ENCODE measurements at regions not wholly inside any gene's neighbourhood (a gene's known extent, or its start where the extent isn't known, plus 50 kb on each side); places are given as distances from the start of the nearest gene placed in this dataset.
A peak's percentile ranks its signal among the peaks of the same experiment; 100 is the strongest.
"Not testable (repeated sequence)": the region's sequence is repeated elsewhere in the genome, so short reads cannot be mapped to it uniquely, and the experiment has no call there.

DNA sequence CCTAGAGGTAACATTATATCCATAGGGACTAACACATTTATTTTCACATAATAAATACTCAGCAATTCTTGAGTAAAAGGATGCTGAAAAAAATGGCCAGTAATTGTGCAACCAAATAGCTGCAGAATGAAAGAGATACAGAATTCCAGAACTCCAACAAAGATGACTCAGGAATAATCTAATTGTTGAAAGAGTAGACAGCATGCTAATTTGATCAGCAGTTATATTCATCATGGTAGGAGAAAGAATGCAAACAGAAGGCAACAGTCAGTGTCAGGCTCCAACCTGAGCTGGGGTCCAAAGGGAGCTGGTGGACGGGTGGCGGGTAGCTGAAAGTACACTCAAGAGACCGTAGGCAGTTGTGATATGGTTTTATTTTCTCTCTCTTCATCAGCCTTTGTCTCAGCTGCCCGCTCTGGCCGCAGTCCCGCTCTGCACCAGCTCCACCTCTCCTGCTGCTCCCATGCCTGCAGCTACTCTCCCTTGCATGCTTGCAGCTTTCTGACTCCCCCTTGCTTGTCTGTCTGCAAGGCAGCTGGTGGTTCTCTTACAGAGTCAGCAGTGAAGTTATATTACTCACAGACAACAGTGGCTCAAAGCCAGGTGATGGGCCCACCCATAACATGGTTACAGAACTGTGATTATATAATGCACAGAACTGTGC, 1150.1 kb downstream of the STIM2 start:
- ATAC-seq (ENCODE audit: low FRiP score in 2 of 2): no peak
- H3K27ac ChIP-seq: no peak overlapping the region
- H3K36me3 ChIP-seq: no peaks in the 10 kb centered on the region
- peak in 1 of 2 donors; percentile 41 for DNase-seq
- no peaks in the 10 kb centered on the region for H3K4me1 ChIP-seq
- H3K4me3 ChIP-seq: no peak overlapping the region
- H3K9me3 ChIP-seq: peaks cover 0 to 5% (median 0%) of the 10 kb centered on the region in 4 donors
- TF ChIP-seq, protein P1, sequence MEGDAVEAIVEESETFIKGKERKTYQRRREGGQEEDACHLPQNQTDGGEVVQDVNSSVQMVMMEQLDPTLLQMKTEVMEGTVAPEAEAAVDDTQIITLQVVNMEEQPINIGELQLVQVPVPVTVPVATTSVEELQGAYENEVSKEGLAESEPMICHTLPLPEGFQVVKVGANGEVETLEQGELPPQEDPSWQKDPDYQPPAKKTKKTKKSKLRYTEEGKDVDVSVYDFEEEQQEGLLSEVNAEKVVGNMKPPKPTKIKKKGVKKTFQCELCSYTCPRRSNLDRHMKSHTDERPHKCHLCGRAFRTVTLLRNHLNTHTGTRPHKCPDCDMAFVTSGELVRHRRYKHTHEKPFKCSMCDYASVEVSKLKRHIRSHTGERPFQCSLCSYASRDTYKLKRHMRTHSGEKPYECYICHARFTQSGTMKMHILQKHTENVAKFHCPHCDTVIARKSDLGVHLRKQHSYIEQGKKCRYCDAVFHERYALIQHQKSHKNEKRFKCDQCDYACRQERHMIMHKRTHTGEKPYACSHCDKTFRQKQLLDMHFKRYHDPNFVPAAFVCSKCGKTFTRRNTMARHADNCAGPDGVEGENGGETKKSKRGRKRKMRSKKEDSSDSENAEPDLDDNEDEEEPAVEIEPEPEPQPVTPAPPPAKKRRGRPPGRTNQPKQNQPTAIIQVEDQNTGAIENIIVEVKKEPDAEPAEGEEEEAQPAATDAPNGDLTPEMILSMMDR (IDR thresholded peaks at IDR 0.05): no peak
- TF ChIP-seq EP300 (IDR thresholded peaks at IDR 0.05): no peak
- no peak for TF ChIP-seq POLR2A (IDR thresholded peaks at IDR 0.05)
- no peak for TF ChIP-seq POLR2AphosphoS5 (IDR thresholded peaks at IDR 0.05)
- 85 to 89% methylated on average over 6 of the region's 6 CpGs for WGBS, 2 donors
- H3K27me3 ChIP-seq: no peaks in the 10 kb centered on the region

DNA sequence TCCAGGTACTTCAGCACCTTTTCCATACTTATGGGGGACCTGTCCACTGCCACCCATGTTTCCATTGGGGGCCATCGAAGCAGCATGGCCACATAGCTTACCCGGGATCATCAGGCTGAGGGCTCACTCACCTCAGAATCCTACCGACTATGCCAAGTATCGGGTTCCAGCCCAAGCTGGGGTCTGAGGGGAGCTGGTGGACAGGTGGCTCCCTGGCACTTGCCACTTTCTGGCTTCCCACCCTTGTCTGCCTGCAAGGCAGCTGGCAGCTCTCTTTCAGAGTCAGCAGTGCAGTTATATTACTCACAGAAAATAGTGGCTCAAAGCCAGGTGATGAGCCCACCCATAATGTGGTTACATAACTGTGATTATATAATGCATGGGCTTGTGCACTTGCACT, 1153.8 kb downstream of the STIM2 start:
- peak in 1 of 2 donors; percentile 11 for ATAC-seq (ENCODE audit: low FRiP score in 2 of 2)
- Histone ChIP-seq H3K27ac (no peak overlapping the region), H3K27me3 (no peaks in the 10 kb centered on the region), H3K4me1 (no peaks in the 10 kb centered on the region), H3K4me3 (no peak overlapping the region), H3K9me3 (peaks cover 0 to 5% (median 0%) of the 10 kb centered on the region in 4 donors), H3K36me3 (no peaks in the 10 kb centered on the region)
- TF ChIP-seq POLR2AphosphoS5 (IDR thresholded peaks at IDR 0.05) (no peak), POLR2A (IDR thresholded peaks at IDR 0.05) (no peak), EP300 (IDR thresholded peaks at IDR 0.05) (no peak)
- TF ChIP-seq, protein P1 (IDR thresholded peaks at IDR 0.05): no peak
- no peak for DNase-seq
- WGBS, 2 donors: 73 to 94% methylated on average over 2 to 4 of the region's 4 CpGs

DNA sequence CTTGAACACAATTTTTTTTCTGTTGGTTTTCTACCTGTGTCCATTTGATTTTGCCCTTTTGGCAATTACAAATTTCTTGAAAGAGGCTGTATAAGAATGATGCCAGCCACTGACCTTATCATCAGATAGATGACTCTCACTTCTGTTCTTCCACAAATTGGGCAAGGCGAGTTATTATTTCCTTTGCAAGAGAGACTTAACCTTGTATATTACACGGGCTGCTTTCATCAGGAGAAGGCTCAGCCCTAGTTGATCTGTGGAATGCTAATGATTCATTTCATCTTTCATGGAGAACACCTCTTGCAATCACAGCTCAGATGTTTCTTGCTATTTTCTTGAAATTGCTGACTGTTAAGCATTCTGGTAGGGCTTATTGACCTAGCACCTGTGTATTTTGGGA, 1155.4 kb downstream of the STIM2 start:
- H3K27ac ChIP-seq: no peak overlapping the region
- ATAC-seq (ENCODE audit: low FRiP score in 2 of 2) (no peak), DNase-seq (no peak)
- peaks cover 0 to 5% (median 0%) of the 10 kb centered on the region in 4 donors for H3K9me3 ChIP-seq
- no peaks in the 10 kb centered on the region for H3K4me1 ChIP-seq
- H3K4me3 ChIP-seq: no peak overlapping the region
- H3K36me3 ChIP-seq: no peaks in the 10 kb centered on the region
- no peak for TF ChIP-seq POLR2AphosphoS5 (IDR thresholded peaks at IDR 0.05)
- TF ChIP-seq, protein P1 (IDR thresholded peaks at IDR 0.05): no peak
- TF ChIP-seq EP300 (IDR thresholded peaks at IDR 0.05): no peak
- TF ChIP-seq POLR2A (IDR thresholded peaks at IDR 0.05): no peak
- 48 to 65% methylated on average over 2 of the region's 2 CpGs for WGBS, 2 donors
- H3K27me3 ChIP-seq: no peaks in the 10 kb centered on the region

DNA sequence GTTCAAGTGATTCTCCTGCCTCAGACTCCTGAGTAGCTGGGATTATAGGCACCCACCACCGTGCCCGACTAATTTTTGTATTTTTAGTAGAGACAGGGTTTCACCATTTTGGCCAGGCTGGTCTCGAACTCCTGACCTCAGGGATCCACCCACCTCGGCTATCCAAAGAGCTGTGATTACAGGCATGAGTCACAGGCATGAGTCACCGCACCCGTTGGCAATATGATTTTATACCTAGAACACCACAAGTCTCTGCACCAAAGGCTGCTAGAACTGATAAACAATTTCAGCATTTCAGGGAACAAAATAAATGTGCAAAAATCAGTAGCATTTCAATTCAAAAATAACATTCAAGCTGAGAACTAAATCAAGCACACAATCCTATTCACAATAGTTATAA, 1177.6 kb downstream of the STIM2 start:
- H3K27ac ChIP-seq; H3K9me3 ChIP-seq; ATAC-seq (ENCODE audit: low FRiP score in 2 of 2); H3K4me1 ChIP-seq; H3K27me3 ChIP-seq; H3K4me3 ChIP-seq; H3K36me3 ChIP-seq; DNase-seq: not testable (repeated sequence)
- 58 to 83% methylated on average over 6 of the region's 6 CpGs for whole genome bisulfite sequencing, 2 donors

DNA sequence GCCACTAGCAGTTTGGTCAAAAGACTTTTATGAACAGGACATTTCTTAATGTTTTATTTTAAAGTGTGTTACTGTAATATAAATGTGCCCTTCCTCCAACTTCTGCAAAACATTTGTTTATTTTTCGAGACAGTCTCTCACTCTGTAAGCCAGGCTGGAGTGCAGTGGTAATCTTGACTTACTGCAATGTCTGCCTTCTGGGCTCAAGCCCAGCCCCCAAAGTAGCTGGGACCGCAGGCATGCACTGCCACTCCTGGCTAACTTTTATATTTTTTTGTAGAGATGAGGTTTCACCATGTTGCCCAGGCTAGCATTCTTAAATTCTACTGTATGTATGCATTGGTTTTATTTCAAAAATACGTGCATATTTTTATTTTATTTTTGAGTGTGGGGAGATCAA, 1201.9 kb downstream of the STIM2 start:
- TF ChIP-seq EP300 (IDR thresholded peaks at IDR 0.05) (no peak), POLR2AphosphoS5 (IDR thresholded peaks at IDR 0.05) (no peak), POLR2A (IDR thresholded peaks at IDR 0.05) (no peak)
- TF ChIP-seq, protein P1 (IDR thresholded peaks at IDR 0.05): no peak
- ATAC-seq (ENCODE audit: low FRiP score in 2 of 2) (no peak), DNase-seq (no peak)
- no peaks in the 10 kb centered on the region for H3K9me3 ChIP-seq
- H3K27ac ChIP-seq: no peak overlapping the region
- H3K27me3 ChIP-seq: no peaks in the 10 kb centered on the region
- H3K4me1 ChIP-seq: no peaks in the 10 kb centered on the region
- no peaks in the 10 kb centered on the region for H3K36me3 ChIP-seq
- no peak overlapping the region for H3K4me3 ChIP-seq
- 66 to 67% methylated on average over 3 of the region's 3 CpGs for WGBS, 2 donors
